ENCODE measurements at regions not wholly inside any gene's neighbourhood (a gene's known extent, or its start where the extent isn't known, plus 50 kb on each side); places are given as distances from the start of the nearest gene placed in this dataset.
"Not testable (repeated sequence)": the region's sequence is repeated elsewhere in the genome, so short reads cannot be mapped to it uniquely, and the experiment has no call there.

- Histone ChIP-seq H3K9me3 (no peaks in the 10 kb centered on the region), H3K27me3 (no peaks in the 10 kb centered on the region), H3K4me3 (no peak overlapping the region), H3K27ac (no peak overlapping the region), H3K36me3 (ENCODE audit: low read depth, missing control alignments) (no peaks in the 10 kb centered on the region), H3K4me1 (no peaks in the 10 kb centered on the region)
- no peak for TF ChIP-seq POLR2A (IDR thresholded peaks at IDR 0.05)
- TF ChIP-seq, protein P1, sequence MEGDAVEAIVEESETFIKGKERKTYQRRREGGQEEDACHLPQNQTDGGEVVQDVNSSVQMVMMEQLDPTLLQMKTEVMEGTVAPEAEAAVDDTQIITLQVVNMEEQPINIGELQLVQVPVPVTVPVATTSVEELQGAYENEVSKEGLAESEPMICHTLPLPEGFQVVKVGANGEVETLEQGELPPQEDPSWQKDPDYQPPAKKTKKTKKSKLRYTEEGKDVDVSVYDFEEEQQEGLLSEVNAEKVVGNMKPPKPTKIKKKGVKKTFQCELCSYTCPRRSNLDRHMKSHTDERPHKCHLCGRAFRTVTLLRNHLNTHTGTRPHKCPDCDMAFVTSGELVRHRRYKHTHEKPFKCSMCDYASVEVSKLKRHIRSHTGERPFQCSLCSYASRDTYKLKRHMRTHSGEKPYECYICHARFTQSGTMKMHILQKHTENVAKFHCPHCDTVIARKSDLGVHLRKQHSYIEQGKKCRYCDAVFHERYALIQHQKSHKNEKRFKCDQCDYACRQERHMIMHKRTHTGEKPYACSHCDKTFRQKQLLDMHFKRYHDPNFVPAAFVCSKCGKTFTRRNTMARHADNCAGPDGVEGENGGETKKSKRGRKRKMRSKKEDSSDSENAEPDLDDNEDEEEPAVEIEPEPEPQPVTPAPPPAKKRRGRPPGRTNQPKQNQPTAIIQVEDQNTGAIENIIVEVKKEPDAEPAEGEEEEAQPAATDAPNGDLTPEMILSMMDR (IDR thresholded peaks at IDR 0.05): no peak
- no peak for DNase-seq
- intact Hi-C loops (cut with DNase I; ENCODE audit: low total_unique reads): no loop called here
- 84 to 85% methylated on average over 1 of the region's 1 CpG for WGBS, 2 donors
Observed at GRCh38 chr5:43833961-43834360, 231.0 kb downstream of the NNT start.

- H3K9me3 ChIP-seq; DNase-seq; H3K4me3 ChIP-seq; H3K4me1 ChIP-seq; H3K36me3 ChIP-seq (ENCODE audit: low read depth, missing control alignments); intact Hi-C loops (cut with DNase I; ENCODE audit: low total_unique reads); H3K27me3 ChIP-seq; H3K27ac ChIP-seq: not testable (repeated sequence)
- WGBS, 2 donors: 73 to 93% methylated on average over 9 to 23 of the region's 26 CpGs
Observed at GRCh38 chr5:43824325-43824964, 221.5 kb downstream of the NNT start.

GRCh38 chr5:43818394-43818793 is 215.4 kb downstream of the NNT start:
- H3K9me3 ChIP-seq; intact Hi-C loops (cut with DNase I; ENCODE audit: low total_unique reads); DNase-seq; H3K4me3 ChIP-seq; H3K27ac ChIP-seq; H3K4me1 ChIP-seq; H3K36me3 ChIP-seq (ENCODE audit: low read depth, missing control alignments); H3K27me3 ChIP-seq: not testable (repeated sequence)
- WGBS, 2 donors: 67 to 71% methylated on average over 1 of the region's 1 CpG

- intact Hi-C loops (cut with DNase I; ENCODE audit: low total_unique reads): no loop called here
- Histone ChIP-seq H3K4me1 (no peaks in the 10 kb centered on the region), H3K9me3 (no peaks in the 10 kb centered on the region), H3K4me3 (no peak overlapping the region), H3K27me3 (no peaks in the 10 kb centered on the region), H3K36me3 (ENCODE audit: low read depth, missing control alignments) (no peaks in the 10 kb centered on the region), H3K27ac (no peak overlapping the region)
- TF ChIP-seq, protein P1 (IDR thresholded peaks at IDR 0.05): no peak
- TF ChIP-seq POLR2A (IDR thresholded peaks at IDR 0.05): no peak
- DNase-seq: no peak
Observed at GRCh38 chr5:43815497-43815896, 212.5 kb downstream of the NNT start.

DNA sequence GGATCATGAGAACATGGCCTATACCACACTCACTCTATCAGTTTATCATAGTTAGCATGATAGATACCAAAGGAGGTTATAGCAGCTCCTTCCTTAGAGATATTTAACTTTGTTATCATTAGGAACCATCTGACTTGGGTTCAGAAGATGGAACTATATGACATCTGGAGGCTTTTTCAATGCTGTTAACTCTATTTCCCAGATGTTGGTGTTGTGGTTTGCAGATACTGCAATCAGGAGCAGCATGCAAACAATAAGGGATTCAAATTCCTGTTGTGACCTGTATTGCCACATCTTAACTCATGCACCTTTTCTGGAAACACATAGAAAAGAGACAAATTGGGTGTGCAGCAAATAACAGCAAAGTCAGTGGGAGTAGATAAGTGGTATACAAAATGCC is 201.7 kb downstream of the NNT start:
- intact Hi-C loops (cut with DNase I; ENCODE audit: low total_unique reads): no loop called here
- TF ChIP-seq, protein P1 (IDR thresholded peaks at IDR 0.05): no peak
- TF ChIP-seq POLR2A (IDR thresholded peaks at IDR 0.05): no peak
- Histone ChIP-seq H3K27ac (no peak overlapping the region), H3K9me3 (no peaks in the 10 kb centered on the region), H3K36me3 (ENCODE audit: low read depth, missing control alignments) (no peaks in the 10 kb centered on the region), H3K4me1 (no peaks in the 10 kb centered on the region), H3K4me3 (no peak overlapping the region), H3K27me3 (no peaks in the 10 kb centered on the region)
- DNase-seq: no peak

GRCh38 chr5:43804041-43804440 is 201.1 kb downstream of the NNT start:
- WGBS, 2 donors: 78 to 84% methylated on average over 3 of the region's 3 CpGs
- H3K36me3 ChIP-seq (ENCODE audit: low read depth, missing control alignments): no peaks in the 10 kb centered on the region
- H3K9me3 ChIP-seq: no peaks in the 10 kb centered on the region
- H3K4me3 ChIP-seq: no peak overlapping the region
- H3K27me3 ChIP-seq: no peaks in the 10 kb centered on the region
- no peak overlapping the region for H3K27ac ChIP-seq
- H3K4me1 ChIP-seq: no peaks in the 10 kb centered on the region
- no peak for DNase-seq
- intact Hi-C loops (cut with DNase I; ENCODE audit: low total_unique reads): no loop called here
- TF ChIP-seq, protein P1 (IDR thresholded peaks at IDR 0.05): no peak
- no peak for TF ChIP-seq POLR2A (IDR thresholded peaks at IDR 0.05)

Measured in testis (tissue), 2 donors.